ENCODE measurements at regions not wholly inside any gene's neighbourhood (a gene's known extent, or its start where the extent isn't known, plus 50 kb on each side); places are given as distances from the start of the nearest gene placed in this dataset.

GRCh38 chr5:30505014-30505886 is 688.2 kb upstream of the CDH6 start:
- TF ChIP-seq MAX (IDR thresholded peaks at IDR 0.05; ENCODE audit: low read depth, low read length): no peak
- no peak for TF ChIP-seq POLR2A (IDR thresholded peaks at IDR 0.05; ENCODE audit: extremely low read depth, insufficient read length)
